Mesothelial cell of epicardium (in vitro differentiated cells): ENCODE measurements at regions not wholly inside any gene's neighbourhood (a gene's known extent, or its start where the extent isn't known, plus 50 kb on each side); places are given as distances from the start of the nearest gene placed in this dataset.

Experiments
- DNase-seq, 2 experiments: peaks; one replicate each; pipeline ENCODE4 v3.0.0; 2021; ENCODE audit warnings: low spot score in 2 of 2; ENCODE audit not compliant: unreplicated experiment in 2 of 2
- H3K27ac Mint-ChIP-seq: 2 replicates; pipeline ENCODE4 v1.8.0; 2021; ENCODE audit warnings: mixed read lengths
- H3K27me3 Mint-ChIP-seq: 2 replicates; pipeline ENCODE4 v1.8.0; 2021; ENCODE audit warnings: low read depth, mixed read lengths
- H3K36me3 Mint-ChIP-seq: 2 replicates; pipeline ENCODE4 v1.8.0; 2021; ENCODE audit warnings: mixed read lengths
- H3K4me1 Mint-ChIP-seq: 2 replicates; pipeline ENCODE4 v1.8.0; 2021; ENCODE audit warnings: mixed read lengths
- H3K4me3 Mint-ChIP-seq: 2 replicates; pipeline ENCODE4 v1.8.0; 2021; ENCODE audit warnings: mild to moderate bottlenecking, moderate library complexity, mixed read lengths
- H3K9me3 Mint-ChIP-seq: 2 replicates; pipeline ENCODE4 v1.8.0; 2021; ENCODE audit warnings: mixed read lengths
- TF ChIP-seq, protein P1 (sequence below): fragments of 200-600 bp; sonication (generic); IDR thresholded peaks from one replicate; pipeline ENCODE4 v1.5.0; 2021; ENCODE audit warnings: antibody characterized with exemption; ENCODE audit not compliant: unreplicated experiment

DNA sequence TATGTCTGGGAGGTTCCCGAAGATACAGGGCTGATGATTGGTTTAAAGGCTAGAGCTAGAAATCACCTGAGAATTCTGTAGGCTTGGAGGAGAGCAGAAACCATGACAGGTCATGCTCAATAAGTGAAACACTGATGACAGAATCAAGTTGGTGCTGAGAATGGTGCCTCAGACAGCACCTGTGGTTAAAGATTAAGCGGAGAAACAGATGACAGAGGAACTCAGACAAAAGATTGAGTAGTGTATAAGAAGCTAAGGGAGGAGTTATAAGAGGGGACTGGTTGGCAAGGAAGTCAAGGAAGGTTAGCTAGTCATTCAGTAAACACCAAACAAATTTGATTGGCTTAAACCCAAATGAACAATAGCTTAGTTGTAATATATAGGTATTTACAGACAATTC lies 385.4 kb upstream of the CNKSR2 start:
- TF ChIP-seq, protein P1, sequence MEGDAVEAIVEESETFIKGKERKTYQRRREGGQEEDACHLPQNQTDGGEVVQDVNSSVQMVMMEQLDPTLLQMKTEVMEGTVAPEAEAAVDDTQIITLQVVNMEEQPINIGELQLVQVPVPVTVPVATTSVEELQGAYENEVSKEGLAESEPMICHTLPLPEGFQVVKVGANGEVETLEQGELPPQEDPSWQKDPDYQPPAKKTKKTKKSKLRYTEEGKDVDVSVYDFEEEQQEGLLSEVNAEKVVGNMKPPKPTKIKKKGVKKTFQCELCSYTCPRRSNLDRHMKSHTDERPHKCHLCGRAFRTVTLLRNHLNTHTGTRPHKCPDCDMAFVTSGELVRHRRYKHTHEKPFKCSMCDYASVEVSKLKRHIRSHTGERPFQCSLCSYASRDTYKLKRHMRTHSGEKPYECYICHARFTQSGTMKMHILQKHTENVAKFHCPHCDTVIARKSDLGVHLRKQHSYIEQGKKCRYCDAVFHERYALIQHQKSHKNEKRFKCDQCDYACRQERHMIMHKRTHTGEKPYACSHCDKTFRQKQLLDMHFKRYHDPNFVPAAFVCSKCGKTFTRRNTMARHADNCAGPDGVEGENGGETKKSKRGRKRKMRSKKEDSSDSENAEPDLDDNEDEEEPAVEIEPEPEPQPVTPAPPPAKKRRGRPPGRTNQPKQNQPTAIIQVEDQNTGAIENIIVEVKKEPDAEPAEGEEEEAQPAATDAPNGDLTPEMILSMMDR, result no peak
- Mint-ChIP-seq H3K4me3 (no peak overlapping the region), H3K27ac (no peak overlapping the region), H3K27me3 (no peaks in the 10 kb centered on the region), H3K36me3 (peaks cover 2% of the 10 kb centered on the region), H3K4me1 (no peaks in the 10 kb centered on the region), H3K9me3 (peaks cover 19% of the 10 kb centered on the region)
- DNase-seq, result no peak

- Mint-ChIP-seq H3K36me3 (peaks cover 2% of the 10 kb centered on the region), H3K27me3 (no peaks in the 10 kb centered on the region), H3K4me3 (no peak overlapping the region), H3K9me3 (peaks cover 19% of the 10 kb centered on the region), H3K4me1 (no peaks in the 10 kb centered on the region), H3K27ac (no peak overlapping the region)
- DNase-seq, result no peak
- TF ChIP-seq, protein P1, result no peak
Observed at GRCh38 chrX:20988118-20988517, 386.1 kb upstream of the CNKSR2 start.

- no peaks in the 10 kb centered on the region for H3K27me3 Mint-ChIP-seq
- no peak overlapping the region for H3K27ac Mint-ChIP-seq
- H3K9me3 Mint-ChIP-seq, result peaks cover 10% of the 10 kb centered on the region
- TF ChIP-seq, protein P1, result no peak
- no peaks in the 10 kb centered on the region for H3K36me3 Mint-ChIP-seq
- peaks cover 14% of the 10 kb centered on the region for H3K4me1 Mint-ChIP-seq
- H3K4me3 Mint-ChIP-seq, result no peak overlapping the region
- no peak for DNase-seq
Observed at GRCh38 chrX:20980426-20980825, 393.8 kb upstream of the CNKSR2 start.

DNA sequence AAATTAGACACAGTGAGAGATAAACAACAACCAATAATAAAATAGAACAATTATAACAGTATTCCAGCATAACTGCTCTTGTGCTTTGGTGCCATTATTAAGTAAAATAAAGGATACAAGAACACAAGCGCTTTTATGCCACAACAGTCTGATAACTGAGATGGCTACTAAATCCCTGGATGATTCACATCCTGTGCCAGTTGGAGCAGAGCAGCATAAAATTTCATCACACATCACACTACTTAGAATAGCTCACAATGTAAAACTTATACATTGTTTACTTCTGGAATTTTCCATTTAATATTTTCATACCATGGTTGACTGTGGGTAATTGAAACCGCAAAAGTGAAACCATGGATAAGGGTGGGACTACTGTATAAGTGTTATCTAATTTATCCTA lies 399.9 kb upstream of the CNKSR2 start:
- no peak for DNase-seq
- H3K27me3 Mint-ChIP-seq, result no peaks in the 10 kb centered on the region
- TF ChIP-seq, protein P1, result no peak
- no peak overlapping the region for H3K27ac Mint-ChIP-seq
- H3K4me3 Mint-ChIP-seq, result no peak overlapping the region
- H3K36me3 Mint-ChIP-seq, result no peaks in the 10 kb centered on the region
- peaks cover 9% of the 10 kb centered on the region for H3K9me3 Mint-ChIP-seq
- H3K4me1 Mint-ChIP-seq, result peaks cover 14% of the 10 kb centered on the region

DNA sequence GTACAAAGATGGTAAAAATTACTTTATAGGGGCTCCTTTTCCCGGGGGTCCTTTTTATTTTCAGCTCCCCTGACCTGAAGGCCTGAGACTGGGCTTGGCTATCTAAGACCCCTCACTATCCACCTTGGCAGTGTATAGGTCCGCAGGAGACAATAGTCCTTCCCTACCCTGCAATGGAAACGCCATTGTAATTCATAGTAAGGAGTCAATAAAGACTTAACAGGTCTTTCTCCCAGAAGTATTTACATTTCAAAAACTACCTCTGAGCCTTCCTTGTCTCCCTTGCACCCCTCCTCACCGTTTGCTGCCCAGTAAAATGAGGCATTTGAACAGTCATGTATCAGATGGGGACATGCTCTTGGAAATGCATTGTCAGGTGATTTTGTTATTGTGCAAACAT lies 401.2 kb upstream of the CNKSR2 start:
- DNase-seq, result no peak
- TF ChIP-seq, protein P1, result no peak
- Mint-ChIP-seq H3K4me1 (peaks cover 14% of the 10 kb centered on the region), H3K36me3 (no peaks in the 10 kb centered on the region), H3K4me3 (no peak overlapping the region), H3K27ac (no peak overlapping the region), H3K9me3 (peaks cover 11% of the 10 kb centered on the region), H3K27me3 (no peaks in the 10 kb centered on the region)

- peaks cover 1% of the 10 kb centered on the region for H3K4me1 Mint-ChIP-seq
Observed at GRCh38 chrX:20971250-20971649, 403.0 kb upstream of the CNKSR2 start.

More at GRCh38 chrX:20971250-20971649, 403.0 kb upstream of the CNKSR2 start:
- Mint-ChIP-seq H3K27me3 (no peaks in the 10 kb centered on the region), H3K27ac (no peak overlapping the region), H3K9me3 (peaks cover 16% of the 10 kb centered on the region), H3K4me3 (no peak overlapping the region), H3K36me3 (no peaks in the 10 kb centered on the region)
- no peak for DNase-seq
- TF ChIP-seq, protein P1, result no peak
